Effector memory CD8-positive, alpha-beta T cell (primary cell): ENCODE measurements at regions not wholly inside any gene's neighbourhood (a gene's known extent, or its start where the extent isn't known, plus 50 kb on each side); places are given as distances from the start of the nearest gene placed in this dataset.

Source experiments
- ATAC-seq: fragments of 150-1000 bp; cut with Tn5 transposase; replicated peaks from 2 replicates; pipeline ENCODE4 v1.10.0; 2021; ENCODE audit warnings: mild to moderate bottlenecking, moderate library complexity
- DNase-seq, 3 experiments: peaks; one replicate each; pipeline ENCODE4 v3.0.0; 2021
- H3K27ac Mint-ChIP-seq, 2 donors: one replicate each; pipeline ENCODE4 v1.8.0; 2022; ENCODE audit warnings: mild to moderate bottlenecking in 2 of 2, mixed read lengths in 2 of 2, moderate library complexity in 2 of 2
- H3K27me3 Mint-ChIP-seq, 2 donors: one replicate each; pipeline ENCODE4 v1.8.0; 2022; ENCODE audit warnings: mixed read lengths in 2 of 2
- H3K36me3 Mint-ChIP-seq: one replicate; pipeline ENCODE4 v1.8.0; 2022; ENCODE audit warnings: mild to moderate bottlenecking, moderate library complexity, mixed read lengths; ENCODE audit not compliant: insufficient read depth
- H3K4me1 Mint-ChIP-seq, 2 donors: one replicate each; pipeline ENCODE4 v1.8.0; 2022; ENCODE audit warnings: low read depth in 2 of 2, mixed read lengths in 2 of 2
- H3K4me3 Mint-ChIP-seq, 2 donors: one replicate each; pipeline ENCODE4 v1.8.0; 2022; ENCODE audit warnings: mild to moderate bottlenecking in 2 of 2, mixed read lengths in 2 of 2, moderate library complexity in 2 of 2
- H3K9me3 Mint-ChIP-seq, 2 donors: one replicate each; pipeline ENCODE4 v1.8.0; 2022; ENCODE audit warnings: mixed read lengths in 2 of 2

DNA sequence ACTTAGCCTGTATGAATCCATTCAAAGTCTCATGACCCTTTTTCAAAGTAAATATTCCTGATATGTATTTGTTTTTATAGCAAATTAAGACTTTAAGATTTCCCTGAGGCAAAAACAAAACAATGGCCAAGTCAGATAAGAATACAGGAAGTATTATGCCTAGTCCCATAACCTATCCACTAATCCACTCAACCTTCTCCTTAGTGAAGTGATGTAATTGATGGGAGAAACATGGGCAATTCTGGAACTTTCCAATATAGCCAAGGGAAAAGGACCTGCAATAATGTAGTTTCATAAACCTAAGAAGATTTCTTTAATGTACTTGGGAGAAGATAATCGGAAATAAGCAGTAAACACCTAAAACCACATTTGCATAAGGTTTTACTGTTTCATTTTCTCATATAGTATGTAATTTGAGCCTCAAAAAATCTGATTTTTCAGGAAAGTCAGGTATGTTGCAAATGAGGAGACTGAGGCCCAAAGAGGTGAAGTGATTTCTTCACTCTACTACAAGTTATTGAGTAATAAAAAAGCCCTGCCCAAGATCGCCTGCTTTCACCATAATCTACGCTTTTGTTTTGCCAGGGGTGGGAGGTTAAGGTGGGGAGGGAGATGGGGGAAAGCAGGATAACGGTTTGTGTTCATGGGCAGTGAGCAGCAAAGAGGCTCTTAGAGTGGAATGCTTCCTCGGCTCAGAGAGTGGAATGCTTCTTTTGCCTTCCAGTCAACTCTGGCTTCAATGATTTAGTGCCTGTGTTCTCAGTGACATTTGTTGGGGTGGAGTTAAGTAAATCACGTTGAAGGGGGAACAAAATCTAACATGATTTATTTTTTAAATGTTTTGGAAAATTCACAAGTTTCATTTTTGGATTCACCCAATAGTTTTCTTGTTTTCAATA is 95.0 kb upstream of the FNDC3B start:
- H3K36me3 Mint-ChIP-seq = no peaks in the 10 kb centered on the region
- H3K9me3 Mint-ChIP-seq = no peaks in the 10 kb centered on the region
- no peak overlapping the region for H3K4me3 Mint-ChIP-seq
- DNase-seq = no peak
- H3K27ac Mint-ChIP-seq = no peak overlapping the region
- ATAC-seq = no peak
- H3K27me3 Mint-ChIP-seq = peaks cover 10 to 11% of the 10 kb centered on the region in 2 donors
- H3K4me1 Mint-ChIP-seq = peaks cover 0 to 4% of the 10 kb centered on the region in 2 donors

DNA sequence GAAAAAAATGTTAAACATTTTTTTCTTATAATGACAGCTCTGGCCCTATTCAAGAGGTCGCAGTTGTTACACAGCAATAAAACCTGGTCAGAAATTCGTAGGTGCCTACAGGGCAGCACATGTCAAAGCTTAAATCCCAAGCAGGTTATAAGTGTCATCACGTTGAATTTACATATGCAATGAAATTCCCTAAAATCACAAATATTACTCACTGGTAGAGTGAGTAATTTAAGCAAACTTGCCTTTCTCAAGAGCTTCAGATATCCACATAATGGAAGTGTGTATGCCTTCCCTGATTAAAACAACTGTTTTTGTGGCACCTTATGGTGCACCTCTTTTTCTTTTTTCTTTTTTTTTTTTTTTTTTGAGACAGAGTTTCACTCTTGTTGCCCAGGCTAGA is 90.7 kb upstream of the FNDC3B start:
- Mint-ChIP-seq H3K4me1 (no peaks in the 10 kb centered on the region), H3K36me3 (no peaks in the 10 kb centered on the region), H3K4me3 (no peak overlapping the region), H3K27me3 (peaks cover 27 to 40% of the 10 kb centered on the region in 2 donors), H3K9me3 (no peaks in the 10 kb centered on the region), H3K27ac (no peak overlapping the region)
- DNase-seq (no peak), ATAC-seq (no peak)

DNA sequence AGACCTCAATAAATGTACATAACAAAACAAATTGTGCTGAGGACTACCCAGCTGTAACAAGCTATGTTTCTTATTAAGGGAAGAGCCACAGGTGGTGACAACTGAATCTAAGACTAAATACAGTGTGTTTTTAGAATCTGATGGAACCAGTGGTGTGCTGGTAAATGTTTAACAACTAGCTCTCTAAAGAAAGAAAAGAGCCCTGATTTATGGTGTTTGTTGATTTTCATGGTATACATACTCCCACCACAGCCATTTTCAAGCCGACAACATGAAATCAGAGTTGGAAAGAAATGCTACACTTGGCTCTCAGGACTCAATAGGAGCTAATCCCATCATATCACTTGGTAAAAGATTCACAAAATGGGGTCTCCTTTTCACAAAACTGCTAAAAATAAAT is 89.8 kb upstream of the FNDC3B start:
- no peak for DNase-seq
- no peaks in the 10 kb centered on the region for H3K4me1 Mint-ChIP-seq
- peaks cover 31 to 46% of the 10 kb centered on the region in 2 donors for H3K27me3 Mint-ChIP-seq
- no peaks in the 10 kb centered on the region for H3K36me3 Mint-ChIP-seq
- H3K9me3 Mint-ChIP-seq = no peaks in the 10 kb centered on the region
- no peak for ATAC-seq
- no peak overlapping the region for H3K4me3 Mint-ChIP-seq
- H3K27ac Mint-ChIP-seq = no peak overlapping the region

DNA sequence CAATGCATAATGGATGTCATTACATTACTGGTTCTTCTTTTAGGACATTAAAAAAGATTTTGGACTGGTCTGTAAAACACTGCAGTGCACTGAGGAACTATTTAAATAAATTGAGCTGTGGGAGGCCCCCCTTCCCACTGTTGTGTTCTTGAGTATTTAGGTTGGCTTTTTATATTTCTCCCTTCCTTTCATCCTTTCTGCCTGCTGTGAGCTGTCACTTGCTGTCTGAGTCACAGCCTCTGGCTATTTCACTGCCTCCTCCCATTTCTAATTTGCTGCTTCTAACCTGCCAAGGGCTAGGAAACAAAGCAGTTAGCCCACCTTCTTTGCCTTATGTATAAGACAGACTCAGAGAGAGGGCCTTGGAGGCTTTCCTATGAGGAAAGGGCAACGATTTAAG is 89.0 kb upstream of the FNDC3B start:
- H3K4me3 Mint-ChIP-seq = no peak overlapping the region
- H3K27me3 Mint-ChIP-seq = peaks cover 31 to 46% of the 10 kb centered on the region in 2 donors
- no peaks in the 10 kb centered on the region for H3K4me1 Mint-ChIP-seq
- DNase-seq (no peak), ATAC-seq (no peak)
- H3K9me3 Mint-ChIP-seq = no peaks in the 10 kb centered on the region
- no peak overlapping the region for H3K27ac Mint-ChIP-seq
- H3K36me3 Mint-ChIP-seq = no peaks in the 10 kb centered on the region

DNA sequence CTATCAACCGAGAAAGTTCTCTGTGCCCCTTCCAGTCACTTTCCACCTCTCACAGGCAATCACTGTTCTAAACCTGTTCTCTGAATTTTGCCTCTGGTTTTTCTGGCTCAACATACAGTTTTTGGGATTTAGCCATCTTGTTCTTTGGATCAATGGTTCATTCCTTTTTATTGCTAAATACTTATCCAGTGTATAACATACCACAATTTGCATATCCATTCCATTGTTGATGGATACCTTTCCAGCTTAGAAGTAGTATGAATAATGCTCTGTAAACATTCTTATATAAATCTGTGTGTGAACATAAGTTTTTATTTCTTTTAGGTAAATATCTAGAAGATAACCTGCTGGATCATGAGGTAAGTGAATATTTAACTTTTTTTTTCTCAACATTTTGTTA is 87.8 kb upstream of the FNDC3B start:
- H3K4me3 Mint-ChIP-seq = no peak overlapping the region
- no peak for ATAC-seq
- DNase-seq = no peak
- H3K36me3 Mint-ChIP-seq = no peaks in the 10 kb centered on the region
- no peaks in the 10 kb centered on the region for H3K9me3 Mint-ChIP-seq
- no peaks in the 10 kb centered on the region for H3K4me1 Mint-ChIP-seq
- no peak overlapping the region for H3K27ac Mint-ChIP-seq
- peaks cover 31 to 46% of the 10 kb centered on the region in 2 donors for H3K27me3 Mint-ChIP-seq

DNA sequence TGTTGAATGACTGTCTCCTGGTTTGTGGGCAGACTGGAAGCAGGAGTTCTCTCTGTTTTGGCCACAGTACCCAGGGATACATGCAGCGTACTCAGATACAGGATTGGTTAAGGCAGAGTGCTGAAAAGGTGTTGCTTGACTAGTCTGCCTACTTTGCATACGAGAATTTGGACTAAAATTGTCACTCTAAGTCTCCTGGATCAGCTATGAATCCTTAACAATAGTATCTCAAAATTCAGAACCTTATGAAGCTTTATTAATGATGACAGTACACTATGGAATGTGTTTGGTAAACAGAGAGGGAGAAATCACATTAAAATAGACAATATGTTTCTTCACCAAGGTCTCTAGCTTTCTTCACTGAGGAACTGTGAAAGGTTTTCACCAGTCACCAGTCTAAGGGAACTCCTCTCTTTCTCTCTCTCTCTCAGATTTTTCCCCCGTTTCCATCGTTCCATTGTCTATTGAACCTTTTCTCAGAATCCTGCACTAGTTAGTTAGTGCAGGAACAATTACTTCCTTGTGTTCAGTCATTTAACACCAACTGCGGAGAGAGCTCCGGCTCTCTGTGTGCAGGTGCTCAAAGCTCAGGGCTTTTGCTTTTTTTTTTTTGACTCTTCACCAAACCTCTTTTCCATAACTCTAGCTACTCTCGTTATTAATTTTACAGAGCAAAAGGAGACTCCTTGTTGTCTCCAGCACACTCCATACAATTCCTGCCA is 85.9 kb upstream of the FNDC3B start:
- DNase-seq (no peak), ATAC-seq (no peak)
- H3K36me3 Mint-ChIP-seq = no peaks in the 10 kb centered on the region
- no peak overlapping the region for H3K27ac Mint-ChIP-seq
- H3K4me1 Mint-ChIP-seq = no peaks in the 10 kb centered on the region
- H3K27me3 Mint-ChIP-seq = peaks cover 23 to 39% of the 10 kb centered on the region in 2 donors
- H3K4me3 Mint-ChIP-seq = no peak overlapping the region
- H3K9me3 Mint-ChIP-seq = no peaks in the 10 kb centered on the region

DNA sequence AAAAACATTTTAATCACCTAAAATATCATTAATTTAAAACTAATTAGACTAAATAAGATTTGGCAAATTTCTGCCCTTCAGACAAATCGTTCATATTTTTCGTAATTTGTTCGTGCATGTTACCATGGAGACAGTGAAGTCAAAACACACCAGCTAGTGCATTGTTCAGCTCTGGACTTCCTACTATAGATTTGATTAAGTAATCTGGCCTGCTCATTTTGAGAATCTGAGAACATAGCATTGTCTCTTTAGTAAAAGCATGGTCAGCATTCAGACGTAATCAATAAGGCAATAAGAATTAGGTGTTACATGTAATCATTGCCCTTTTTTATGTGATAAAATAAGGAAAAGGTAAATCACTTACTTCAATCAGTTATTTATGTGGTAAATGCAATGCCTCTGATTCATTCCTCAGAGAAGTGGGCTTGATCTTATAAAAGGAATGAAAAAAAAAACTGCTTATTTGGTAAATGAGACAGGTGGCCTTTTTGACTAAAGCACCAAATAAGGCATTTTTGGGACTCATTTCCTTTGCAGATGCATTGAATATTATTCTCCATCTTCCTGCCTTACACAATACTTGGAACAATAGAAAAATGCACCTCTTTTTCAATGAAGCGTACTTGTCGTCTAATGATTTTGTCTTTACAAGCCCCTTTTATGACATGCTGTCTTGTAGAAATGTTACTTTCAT is 84.5 kb upstream of the FNDC3B start:
- H3K36me3 Mint-ChIP-seq = peaks cover 3% of the 10 kb centered on the region
- no peaks in the 10 kb centered on the region for H3K9me3 Mint-ChIP-seq
- peaks cover 26 to 46% of the 10 kb centered on the region in 2 donors for H3K27me3 Mint-ChIP-seq
- DNase-seq (no peak), ATAC-seq (no peak)
- H3K4me1 Mint-ChIP-seq = no peaks in the 10 kb centered on the region
- no peak overlapping the region for H3K27ac Mint-ChIP-seq
- H3K4me3 Mint-ChIP-seq = no peak overlapping the region

DNA sequence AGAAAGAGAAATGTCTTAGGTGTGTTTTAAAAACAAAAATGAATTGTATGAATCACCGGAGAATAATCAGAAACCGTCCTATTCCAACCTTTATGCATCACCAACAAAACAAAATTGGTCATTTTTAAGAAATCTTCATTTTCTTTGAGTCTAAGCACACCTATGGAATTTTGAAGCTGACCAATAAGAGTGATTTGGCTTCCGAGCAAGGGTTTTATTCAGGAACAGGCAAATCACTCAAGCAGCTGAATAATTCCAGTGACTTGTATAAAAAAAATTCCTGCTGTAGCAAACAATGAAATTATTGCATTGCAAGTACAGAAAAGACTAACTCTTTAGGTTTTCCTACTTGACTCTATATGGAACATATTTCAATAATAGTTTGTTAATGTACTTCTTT is 83.8 kb upstream of the FNDC3B start:
- peaks cover 0 to under 1% of the 10 kb centered on the region in 2 donors for H3K4me1 Mint-ChIP-seq
- no peak for ATAC-seq
- no peak for DNase-seq
- H3K4me3 Mint-ChIP-seq = no peak overlapping the region
- no peaks in the 10 kb centered on the region for H3K9me3 Mint-ChIP-seq
- H3K27ac Mint-ChIP-seq = no peak overlapping the region
- H3K27me3 Mint-ChIP-seq = peaks cover 26 to 45% of the 10 kb centered on the region in 2 donors
- H3K36me3 Mint-ChIP-seq = peaks cover 3% of the 10 kb centered on the region

DNA sequence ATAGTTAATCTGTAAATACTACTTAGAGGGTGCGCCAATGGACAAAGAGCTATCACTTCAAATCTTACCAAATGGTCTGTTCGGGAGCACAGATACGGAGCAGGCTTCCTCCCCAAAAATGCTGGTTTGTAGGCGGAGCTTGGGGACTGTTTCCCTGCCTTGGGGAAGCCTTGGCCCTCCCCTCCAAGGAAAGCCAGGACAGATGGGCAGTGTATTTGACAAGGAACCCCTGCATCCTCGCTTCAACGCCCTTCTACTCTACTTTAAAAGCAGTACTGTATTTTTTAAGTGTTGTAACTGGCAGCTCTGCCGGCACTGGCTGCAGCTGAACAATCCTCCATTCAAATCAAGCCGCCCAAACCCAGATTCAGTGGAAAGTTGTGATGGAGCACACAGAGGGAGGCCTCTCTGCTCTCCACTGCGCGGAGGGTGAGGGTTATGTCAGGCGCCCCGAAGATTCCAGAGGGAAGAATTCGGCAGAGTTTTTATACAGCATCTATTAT is 83.1 kb upstream of the FNDC3B start:
- no peak for ATAC-seq
- no peak overlapping the region for H3K4me3 Mint-ChIP-seq
- peaks cover 1 to 7% of the 10 kb centered on the region in 2 donors for H3K4me1 Mint-ChIP-seq
- H3K27me3 Mint-ChIP-seq = peaks cover 24 to 39% of the 10 kb centered on the region in 2 donors
- no peak overlapping the region for H3K27ac Mint-ChIP-seq
- H3K36me3 Mint-ChIP-seq = peaks cover 3% of the 10 kb centered on the region
- no peaks in the 10 kb centered on the region for H3K9me3 Mint-ChIP-seq
- no peak for DNase-seq

DNA sequence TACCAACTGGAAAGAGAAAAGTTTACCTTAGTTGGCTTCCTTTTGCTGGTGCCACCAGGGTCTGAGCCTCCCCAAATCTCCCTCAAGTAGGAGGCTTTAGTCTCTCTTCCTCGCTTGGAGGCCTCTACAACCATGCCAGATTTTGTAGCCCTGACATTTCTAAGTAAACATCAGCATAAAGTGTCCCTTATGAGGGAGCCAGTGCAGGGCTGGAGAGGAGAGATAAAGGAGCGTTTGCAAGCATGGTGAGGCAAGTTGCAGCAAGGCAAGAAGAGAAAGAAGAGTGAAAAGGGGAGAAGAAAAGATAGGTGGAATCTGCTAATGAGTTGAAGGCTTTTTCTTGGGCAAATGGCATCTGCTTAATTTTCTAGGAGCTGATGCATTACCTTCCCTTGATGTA is 82.7 kb upstream of the FNDC3B start:
- ATAC-seq = no peak
- H3K4me1 Mint-ChIP-seq = peaks cover 1 to 10% of the 10 kb centered on the region in 2 donors

DNA sequence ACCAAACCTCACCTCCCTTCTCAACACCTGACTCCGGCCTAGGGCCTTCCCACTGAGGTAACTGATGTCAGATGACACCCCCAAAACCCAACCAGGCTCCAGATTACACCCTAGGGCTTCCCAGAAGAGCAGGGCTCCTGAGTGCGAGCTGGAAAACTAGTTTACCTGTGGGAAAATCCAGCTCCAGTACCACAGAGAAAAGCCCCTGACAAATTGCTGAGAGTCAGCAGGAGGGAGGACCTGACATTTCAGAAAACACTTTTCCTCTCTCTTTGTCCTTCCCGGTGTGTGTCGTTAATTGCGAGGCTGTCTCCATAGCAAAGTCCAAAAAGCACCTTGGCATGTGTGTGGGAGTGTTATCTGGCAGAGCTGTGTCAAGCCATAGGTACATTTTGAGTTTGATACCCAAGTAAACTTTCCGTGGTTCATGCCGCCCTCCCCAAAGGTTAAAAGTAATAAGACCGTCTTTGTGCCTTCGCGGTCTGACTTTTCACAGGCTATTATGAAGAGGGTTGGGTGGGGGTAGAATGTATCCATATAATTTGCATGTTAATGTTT is 79.8 kb upstream of the FNDC3B start:
- DNase-seq (no peak), ATAC-seq (no peak)
- H3K9me3 Mint-ChIP-seq = no peaks in the 10 kb centered on the region
- peaks cover 1 to 10% of the 10 kb centered on the region in 2 donors for H3K4me1 Mint-ChIP-seq
- no peak overlapping the region for H3K27ac Mint-ChIP-seq
- peaks cover 3% of the 10 kb centered on the region for H3K36me3 Mint-ChIP-seq
- H3K27me3 Mint-ChIP-seq = peaks cover 7 to 16% of the 10 kb centered on the region in 2 donors
- no peak overlapping the region for H3K4me3 Mint-ChIP-seq

More for the DNA sequence above, 82.7 kb upstream of the FNDC3B start:
- no peak for DNase-seq
- H3K4me3 Mint-ChIP-seq = no peak overlapping the region
- peaks cover 19 to 35% of the 10 kb centered on the region in 2 donors for H3K27me3 Mint-ChIP-seq
- no peaks in the 10 kb centered on the region for H3K9me3 Mint-ChIP-seq
- no peak overlapping the region for H3K27ac Mint-ChIP-seq
- H3K36me3 Mint-ChIP-seq = peaks cover 3% of the 10 kb centered on the region

DNA sequence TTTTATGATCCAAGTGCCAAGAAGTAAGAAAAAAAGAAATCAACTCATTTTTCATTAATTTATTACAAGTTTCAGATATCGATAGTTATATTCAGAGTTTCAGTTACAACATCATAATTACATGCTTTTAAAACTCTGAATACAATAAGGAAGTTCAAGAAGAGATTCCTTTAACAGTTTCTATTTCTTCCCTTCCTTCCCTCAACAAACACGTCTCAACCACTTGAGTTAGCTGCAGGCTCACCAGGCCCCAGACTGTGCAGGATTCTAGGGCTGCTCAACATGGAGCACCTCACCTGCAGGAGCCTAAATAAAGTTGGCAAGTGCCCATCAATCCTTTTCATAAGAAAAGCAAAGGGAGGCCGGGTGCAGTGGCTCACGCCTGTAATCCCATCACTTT is 79.2 kb upstream of the FNDC3B start:
- no peak overlapping the region for H3K27ac Mint-ChIP-seq
- ATAC-seq (no peak), DNase-seq (no peak)
- H3K36me3 Mint-ChIP-seq = peaks cover 3% of the 10 kb centered on the region
- H3K4me1 Mint-ChIP-seq = peaks cover 1 to 10% of the 10 kb centered on the region in 2 donors
- H3K27me3 Mint-ChIP-seq = peaks cover 7 to 16% of the 10 kb centered on the region in 2 donors
- H3K9me3 Mint-ChIP-seq = no peaks in the 10 kb centered on the region
- H3K4me3 Mint-ChIP-seq = no peak overlapping the region

DNA sequence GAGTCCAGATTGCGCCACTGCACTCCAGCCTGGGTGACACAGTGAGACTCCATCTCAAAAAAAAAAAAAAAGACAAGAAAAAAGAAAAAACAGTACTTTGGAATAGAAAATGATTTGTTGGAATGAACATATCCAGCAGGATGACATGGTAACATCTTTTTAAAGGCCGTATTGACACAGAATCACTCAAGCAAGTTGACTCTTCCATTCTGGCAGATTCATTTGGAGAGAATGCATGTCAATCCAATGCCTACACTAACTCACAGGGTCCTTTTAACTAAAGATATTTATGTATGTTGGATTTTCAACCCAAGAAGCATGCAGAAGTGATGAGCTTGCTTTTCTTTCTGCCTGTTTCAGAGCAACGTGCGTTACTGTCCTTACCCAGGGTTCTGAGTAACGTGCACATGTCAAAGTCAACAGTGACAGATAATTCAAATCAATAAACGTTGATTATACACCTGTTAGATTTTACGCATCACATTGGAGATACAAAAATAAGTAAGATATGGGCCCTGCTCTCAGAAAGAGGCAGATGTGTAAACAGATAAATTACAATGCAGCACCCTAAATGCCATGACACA is 77.1 kb upstream of the FNDC3B start:
- no peak overlapping the region for H3K4me3 Mint-ChIP-seq
- H3K36me3 Mint-ChIP-seq = peaks cover 3% of the 10 kb centered on the region
- H3K9me3 Mint-ChIP-seq = no peaks in the 10 kb centered on the region
- no peak for ATAC-seq
- H3K4me1 Mint-ChIP-seq = peaks cover 1 to 10% of the 10 kb centered on the region in 2 donors
- H3K27me3 Mint-ChIP-seq = peaks cover 7 to 16% of the 10 kb centered on the region in 2 donors
- no peak overlapping the region for H3K27ac Mint-ChIP-seq
- no peak for DNase-seq
